ENCODE measurements at regions not wholly inside any gene's neighbourhood (a gene's known extent, or its start where the extent isn't known, plus 50 kb on each side); places are given as distances from the start of the nearest gene placed in this dataset.
"Not testable (repeated sequence)": the region's sequence is repeated elsewhere in the genome, so short reads cannot be mapped to it uniquely, and the experiment has no call there.

GRCh38 chr9:32177396-32177795 lies 207.0 kb upstream of the ACO1 start:
- Mint-ChIP-seq H3K4me1 (ENCODE audit: low read depth) (no peaks in the 10 kb centered on the region), H3K27ac (no peak overlapping the region), H3K9me3 (no peaks in the 10 kb centered on the region), H3K27me3 (ENCODE audit: low read depth) (no peaks in the 10 kb centered on the region), H3K4me3 (no peak overlapping the region), H3K36me3 (ENCODE audit: low read depth) (no peaks in the 10 kb centered on the region)
- DNase-seq (ENCODE audit: low spot score): no peak

- Mint-ChIP-seq H3K4me1 (ENCODE audit: low read depth) (no peaks in the 10 kb centered on the region), H3K9me3 (no peaks in the 10 kb centered on the region), H3K27me3 (ENCODE audit: low read depth) (no peaks in the 10 kb centered on the region), H3K36me3 (ENCODE audit: low read depth) (no peaks in the 10 kb centered on the region), H3K27ac (no peak overlapping the region), H3K4me3 (no peak overlapping the region)
- DNase-seq (ENCODE audit: low spot score): no peak
Observed at GRCh38 chr9:32180597-32180996, 203.8 kb upstream of the ACO1 start.

GRCh38 chr9:32200241-32200640 lies 184.2 kb upstream of the ACO1 start:
- Mint-ChIP-seq H3K27me3 (ENCODE audit: low read depth) (no peaks in the 10 kb centered on the region), H3K4me3 (no peak overlapping the region), H3K36me3 (ENCODE audit: low read depth) (no peaks in the 10 kb centered on the region), H3K9me3 (no peaks in the 10 kb centered on the region), H3K27ac (no peak overlapping the region), H3K4me1 (ENCODE audit: low read depth) (no peaks in the 10 kb centered on the region)
- no peak for DNase-seq (ENCODE audit: low spot score)

- no peaks in the 10 kb centered on the region for H3K9me3 Mint-ChIP-seq
- no peak for DNase-seq (ENCODE audit: low spot score)
- no peak overlapping the region for H3K4me3 Mint-ChIP-seq
- no peaks in the 10 kb centered on the region for H3K36me3 Mint-ChIP-seq (ENCODE audit: low read depth)
- no peaks in the 10 kb centered on the region for H3K27me3 Mint-ChIP-seq (ENCODE audit: low read depth)
- H3K4me1 Mint-ChIP-seq (ENCODE audit: low read depth): no peaks in the 10 kb centered on the region
- H3K27ac Mint-ChIP-seq: no peak overlapping the region
Observed at GRCh38 chr9:32200896-32201295, 183.5 kb upstream of the ACO1 start.

- not testable (repeated sequence) for H3K4me3 Mint-ChIP-seq; H3K27ac Mint-ChIP-seq; H3K36me3 Mint-ChIP-seq (ENCODE audit: low read depth); DNase-seq (ENCODE audit: low spot score); H3K4me1 Mint-ChIP-seq (ENCODE audit: low read depth); H3K27me3 Mint-ChIP-seq (ENCODE audit: low read depth); H3K9me3 Mint-ChIP-seq
Observed at GRCh38 chr9:32209164-32209563, 175.3 kb upstream of the ACO1 start.

GRCh38 chr9:32218100-32218767 lies 166.2 kb upstream of the ACO1 start:
- H3K27me3 Mint-ChIP-seq (ENCODE audit: low read depth): no peaks in the 10 kb centered on the region
- H3K4me1 Mint-ChIP-seq (ENCODE audit: low read depth): no peaks in the 10 kb centered on the region
- no peak overlapping the region for H3K27ac Mint-ChIP-seq
- DNase-seq (ENCODE audit: low spot score): no peak
- no peak overlapping the region for H3K4me3 Mint-ChIP-seq
- no peaks in the 10 kb centered on the region for H3K36me3 Mint-ChIP-seq (ENCODE audit: low read depth)
- H3K9me3 Mint-ChIP-seq: peaks cover 4% of the 10 kb centered on the region

- H3K27me3 Mint-ChIP-seq (ENCODE audit: low read depth): no peaks in the 10 kb centered on the region
- H3K9me3 Mint-ChIP-seq: peaks cover 4% of the 10 kb centered on the region
- DNase-seq (ENCODE audit: low spot score): no peak
- no peaks in the 10 kb centered on the region for H3K4me1 Mint-ChIP-seq (ENCODE audit: low read depth)
- no peak overlapping the region for H3K27ac Mint-ChIP-seq
- H3K36me3 Mint-ChIP-seq (ENCODE audit: low read depth): no peaks in the 10 kb centered on the region
- no peak overlapping the region for H3K4me3 Mint-ChIP-seq
Observed at GRCh38 chr9:32220750-32221149, 163.7 kb upstream of the ACO1 start.

- H3K36me3 Mint-ChIP-seq (ENCODE audit: low read depth): no peaks in the 10 kb centered on the region
- no peak overlapping the region for H3K27ac Mint-ChIP-seq
- no peaks in the 10 kb centered on the region for H3K4me1 Mint-ChIP-seq (ENCODE audit: low read depth)
- H3K9me3 Mint-ChIP-seq: no peaks in the 10 kb centered on the region
- no peaks in the 10 kb centered on the region for H3K27me3 Mint-ChIP-seq (ENCODE audit: low read depth)
- no peak for DNase-seq (ENCODE audit: low spot score)
- no peak overlapping the region for H3K4me3 Mint-ChIP-seq
Observed at GRCh38 chr9:32234451-32234850, 150.0 kb upstream of the ACO1 start.

GRCh38 chr9:32247168-32247567 lies 137.3 kb upstream of the ACO1 start:
- no peak overlapping the region for H3K27ac Mint-ChIP-seq
- no peaks in the 10 kb centered on the region for H3K36me3 Mint-ChIP-seq (ENCODE audit: low read depth)
- DNase-seq (ENCODE audit: low spot score): no peak
- no peaks in the 10 kb centered on the region for H3K4me1 Mint-ChIP-seq (ENCODE audit: low read depth)
- no peaks in the 10 kb centered on the region for H3K27me3 Mint-ChIP-seq (ENCODE audit: low read depth)
- H3K9me3 Mint-ChIP-seq: no peaks in the 10 kb centered on the region
- no peak overlapping the region for H3K4me3 Mint-ChIP-seq

GRCh38 chr9:32248189-32248712 lies 136.2 kb upstream of the ACO1 start:
- Mint-ChIP-seq H3K36me3 (ENCODE audit: low read depth) (no peaks in the 10 kb centered on the region), H3K9me3 (no peaks in the 10 kb centered on the region), H3K27ac (no peak overlapping the region), H3K27me3 (ENCODE audit: low read depth) (no peaks in the 10 kb centered on the region), H3K4me3 (no peak overlapping the region), H3K4me1 (ENCODE audit: low read depth) (no peaks in the 10 kb centered on the region)
- DNase-seq (ENCODE audit: low spot score): no peak

- no peak overlapping the region for H3K27ac Mint-ChIP-seq
- DNase-seq (ENCODE audit: low spot score): no peak
- H3K4me3 Mint-ChIP-seq: no peak overlapping the region
- no peaks in the 10 kb centered on the region for H3K9me3 Mint-ChIP-seq
- H3K27me3 Mint-ChIP-seq (ENCODE audit: low read depth): no peaks in the 10 kb centered on the region
- no peaks in the 10 kb centered on the region for H3K4me1 Mint-ChIP-seq (ENCODE audit: low read depth)
- no peaks in the 10 kb centered on the region for H3K36me3 Mint-ChIP-seq (ENCODE audit: low read depth)
Observed at GRCh38 chr9:32251539-32251938, 132.9 kb upstream of the ACO1 start.

- H3K9me3 Mint-ChIP-seq: no peaks in the 10 kb centered on the region
- H3K4me3 Mint-ChIP-seq: no peak overlapping the region
- no peak for DNase-seq (ENCODE audit: low spot score)
- no peaks in the 10 kb centered on the region for H3K4me1 Mint-ChIP-seq (ENCODE audit: low read depth)
- H3K36me3 Mint-ChIP-seq (ENCODE audit: low read depth): no peaks in the 10 kb centered on the region
- H3K27me3 Mint-ChIP-seq (ENCODE audit: low read depth): no peaks in the 10 kb centered on the region
- no peak overlapping the region for H3K27ac Mint-ChIP-seq
Observed at GRCh38 chr9:32253731-32254130, 130.7 kb upstream of the ACO1 start.

GRCh38 chr9:32255026-32255425 lies 129.4 kb upstream of the ACO1 start:
- no peak overlapping the region for H3K4me3 Mint-ChIP-seq
- no peak for DNase-seq (ENCODE audit: low spot score)
- no peaks in the 10 kb centered on the region for H3K4me1 Mint-ChIP-seq (ENCODE audit: low read depth)
- no peaks in the 10 kb centered on the region for H3K36me3 Mint-ChIP-seq (ENCODE audit: low read depth)
- H3K9me3 Mint-ChIP-seq: no peaks in the 10 kb centered on the region
- H3K27me3 Mint-ChIP-seq (ENCODE audit: low read depth): no peaks in the 10 kb centered on the region
- H3K27ac Mint-ChIP-seq: no peak overlapping the region

- Mint-ChIP-seq H3K27me3 (ENCODE audit: low read depth) (no peaks in the 10 kb centered on the region), H3K27ac (no peak overlapping the region), H3K36me3 (ENCODE audit: low read depth) (no peaks in the 10 kb centered on the region), H3K9me3 (no peaks in the 10 kb centered on the region), H3K4me3 (no peak overlapping the region), H3K4me1 (ENCODE audit: low read depth) (no peaks in the 10 kb centered on the region)
- DNase-seq (ENCODE audit: low spot score): no peak
Observed at GRCh38 chr9:32258482-32258881, 126.0 kb upstream of the ACO1 start.

Measured in T-helper 2 cell treated with Interferon-gamma antibody and Interleukin-4, amounts not matched to agents 5 μg/mL and 100 μg/mL, for 36 hours (primary cell).